ENCODE measurements at regions not wholly inside any gene's neighbourhood (a gene's known extent, or its start where the extent isn't known, plus 50 kb on each side); places are given as distances from the start of the nearest gene placed in this dataset.

DNA sequence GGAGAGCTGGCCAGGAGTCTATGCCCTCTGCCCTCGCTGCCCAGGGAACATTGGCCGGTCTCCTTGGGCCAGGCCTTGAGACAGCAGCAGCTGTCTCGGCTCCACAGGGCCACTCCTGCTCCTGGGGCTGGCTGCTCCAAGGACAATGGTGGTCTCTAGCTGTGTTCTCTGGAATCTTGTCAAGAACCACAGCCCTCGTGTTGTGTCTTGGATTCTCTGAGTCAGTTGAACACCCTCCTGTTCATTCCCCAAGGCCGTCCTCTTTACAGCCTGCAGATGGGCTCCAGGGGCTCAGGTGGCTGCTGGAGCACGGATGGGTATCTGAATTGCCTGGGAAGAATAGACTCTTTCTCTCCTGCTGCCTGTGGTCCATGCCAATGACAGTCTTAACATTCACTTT is 511.1 kb downstream of the GLRX3 start:
- no peaks in the 10 kb centered on the region for H3K36me3 ChIP-seq
- H3K27me3 ChIP-seq = no peaks in the 10 kb centered on the region
- ATAC-seq (no peak), DNase-seq (no peak)
- H3K4me3 ChIP-seq = no peak overlapping the region
- no peak overlapping the region for H3K27ac ChIP-seq
- no peaks in the 10 kb centered on the region for H3K9me3 ChIP-seq
- no peaks in the 10 kb centered on the region for H3K4me1 ChIP-seq
- intact Hi-C loops (cut with DNase I; ENCODE audit: low total_unique reads) = no loop called here
- no peak for TF ChIP-seq POLR2A (IDR thresholded peaks at IDR 0.05)
- TF ChIP-seq, protein P1, sequence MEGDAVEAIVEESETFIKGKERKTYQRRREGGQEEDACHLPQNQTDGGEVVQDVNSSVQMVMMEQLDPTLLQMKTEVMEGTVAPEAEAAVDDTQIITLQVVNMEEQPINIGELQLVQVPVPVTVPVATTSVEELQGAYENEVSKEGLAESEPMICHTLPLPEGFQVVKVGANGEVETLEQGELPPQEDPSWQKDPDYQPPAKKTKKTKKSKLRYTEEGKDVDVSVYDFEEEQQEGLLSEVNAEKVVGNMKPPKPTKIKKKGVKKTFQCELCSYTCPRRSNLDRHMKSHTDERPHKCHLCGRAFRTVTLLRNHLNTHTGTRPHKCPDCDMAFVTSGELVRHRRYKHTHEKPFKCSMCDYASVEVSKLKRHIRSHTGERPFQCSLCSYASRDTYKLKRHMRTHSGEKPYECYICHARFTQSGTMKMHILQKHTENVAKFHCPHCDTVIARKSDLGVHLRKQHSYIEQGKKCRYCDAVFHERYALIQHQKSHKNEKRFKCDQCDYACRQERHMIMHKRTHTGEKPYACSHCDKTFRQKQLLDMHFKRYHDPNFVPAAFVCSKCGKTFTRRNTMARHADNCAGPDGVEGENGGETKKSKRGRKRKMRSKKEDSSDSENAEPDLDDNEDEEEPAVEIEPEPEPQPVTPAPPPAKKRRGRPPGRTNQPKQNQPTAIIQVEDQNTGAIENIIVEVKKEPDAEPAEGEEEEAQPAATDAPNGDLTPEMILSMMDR (IDR thresholded peaks at IDR 0.05 in 4 of 5, conservative IDR thresholded peaks at IDR 0.05 in 1 of 5) = no peak
- in situ Hi-C loops (cut with MboI; ENCODE audit: low sequenced_read_pairs in 4 of 4) = no loop called here

- TF ChIP-seq, protein P1 (IDR thresholded peaks at IDR 0.05 in 4 of 5, conservative IDR thresholded peaks at IDR 0.05 in 1 of 5) = no peak
- no peak for TF ChIP-seq POLR2A (IDR thresholded peaks at IDR 0.05)
- no peaks in the 10 kb centered on the region for H3K36me3 ChIP-seq
- no peaks in the 10 kb centered on the region for H3K27me3 ChIP-seq
- in situ Hi-C loops (cut with MboI; ENCODE audit: low sequenced_read_pairs in 4 of 4) (no loop called here), intact Hi-C loops (cut with DNase I; ENCODE audit: low total_unique reads) (no loop called here)
- no peaks in the 10 kb centered on the region for H3K9me3 ChIP-seq
- H3K4me1 ChIP-seq = no peaks in the 10 kb centered on the region
- no peak overlapping the region for H3K27ac ChIP-seq
- no peak overlapping the region for H3K4me3 ChIP-seq
- no peak for DNase-seq
- ATAC-seq = no peak
Observed at GRCh38 chr10:130648807-130649206, 512.6 kb downstream of the GLRX3 start.

DNA sequence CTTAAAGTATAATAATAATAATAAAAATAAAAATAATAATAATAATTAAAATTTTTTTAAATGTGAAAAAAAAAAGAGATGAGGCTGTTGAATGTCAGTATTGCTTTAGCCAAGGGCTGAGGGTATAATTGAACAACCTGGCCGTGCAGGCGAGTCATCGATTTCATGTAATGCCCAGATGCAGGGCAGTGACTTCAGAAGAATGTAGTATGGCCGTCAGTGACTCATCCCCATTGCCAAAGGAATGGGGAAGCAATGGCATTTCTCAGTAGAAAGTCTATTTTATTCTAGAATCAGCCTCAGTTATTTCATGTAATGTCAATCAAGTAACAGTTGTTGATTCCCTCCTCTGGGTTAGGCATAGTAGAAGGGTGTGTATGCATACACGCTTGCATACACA is 516.4 kb downstream of the GLRX3 start:
- DNase-seq = no peak

DNA sequence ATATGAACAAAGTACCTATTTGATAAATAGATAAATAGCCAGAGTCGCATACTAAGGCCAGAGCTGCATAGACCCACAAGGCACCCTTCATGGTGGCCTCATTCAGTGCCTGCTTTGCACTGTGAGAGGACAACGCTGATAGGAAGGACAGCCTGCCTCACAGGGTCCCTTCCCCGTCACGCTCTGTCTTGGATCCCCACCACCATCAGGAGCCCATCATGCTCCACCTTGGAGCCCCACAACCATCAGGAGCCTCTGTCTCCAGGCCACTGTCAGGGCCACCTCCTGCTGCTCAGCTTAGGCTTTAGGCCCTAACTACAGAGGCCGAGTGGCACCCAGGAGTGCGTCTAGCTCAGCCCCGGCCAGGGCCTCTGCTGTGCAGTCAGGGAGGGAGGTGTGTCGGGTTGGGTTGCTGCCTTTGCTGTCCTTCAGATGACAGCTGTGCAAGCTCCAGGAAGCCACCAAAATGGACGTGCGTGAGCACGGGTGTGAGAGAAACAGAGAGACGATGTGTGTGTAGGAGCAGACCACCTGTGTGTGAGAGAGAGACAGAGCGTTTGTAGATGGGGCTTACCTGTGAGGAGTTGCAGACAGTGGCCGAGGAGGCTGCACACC is 516.9 kb downstream of the GLRX3 start:
- H3K36me3 ChIP-seq = no peaks in the 10 kb centered on the region
- H3K9me3 ChIP-seq = no peaks in the 10 kb centered on the region
- ATAC-seq = no peak
- TF ChIP-seq, protein P1 (IDR thresholded peaks at IDR 0.05 in 4 of 5, conservative IDR thresholded peaks at IDR 0.05 in 1 of 5) = no peak
- TF ChIP-seq POLR2A (IDR thresholded peaks at IDR 0.05) = no peak
- H3K27ac ChIP-seq = no peak overlapping the region
- no peak overlapping the region for H3K4me3 ChIP-seq
- DNase-seq = no peak
- no peaks in the 10 kb centered on the region for H3K4me1 ChIP-seq
- in situ Hi-C loops (cut with MboI; ENCODE audit: low sequenced_read_pairs in 4 of 4) = no loop called here
- intact Hi-C loops (cut with DNase I; ENCODE audit: low total_unique reads) = no loop called here
- no peaks in the 10 kb centered on the region for H3K27me3 ChIP-seq

More for the DNA sequence above, 516.4 kb downstream of the GLRX3 start:
- in situ Hi-C loops (cut with MboI; ENCODE audit: low sequenced_read_pairs in 4 of 4) = no loop called here
- Histone ChIP-seq H3K9me3 (no peaks in the 10 kb centered on the region), H3K27me3 (no peaks in the 10 kb centered on the region), H3K4me1 (no peaks in the 10 kb centered on the region), H3K4me3 (no peak overlapping the region), H3K36me3 (no peaks in the 10 kb centered on the region), H3K27ac (no peak overlapping the region)
- TF ChIP-seq POLR2A (IDR thresholded peaks at IDR 0.05) = no peak
- TF ChIP-seq, protein P1 (IDR thresholded peaks at IDR 0.05 in 4 of 5, conservative IDR thresholded peaks at IDR 0.05 in 1 of 5) = no peak
- ATAC-seq = no peak
- intact Hi-C loops (cut with DNase I; ENCODE audit: low total_unique reads) = no loop called here

GRCh38 chr10:130654726-130655125 is 518.5 kb downstream of the GLRX3 start:
- Histone ChIP-seq H3K27me3 (no peaks in the 10 kb centered on the region), H3K4me3 (no peak overlapping the region), H3K4me1 (no peaks in the 10 kb centered on the region), H3K27ac (no peak overlapping the region), H3K36me3 (no peaks in the 10 kb centered on the region), H3K9me3 (no peaks in the 10 kb centered on the region)
- DNase-seq = no peak
- in situ Hi-C loops (cut with MboI; ENCODE audit: low sequenced_read_pairs in 4 of 4) (no loop called here), intact Hi-C loops (cut with DNase I; ENCODE audit: low total_unique reads) (no loop called here)
- ATAC-seq = no peak
- TF ChIP-seq, protein P1 (IDR thresholded peaks at IDR 0.05 in 4 of 5, conservative IDR thresholded peaks at IDR 0.05 in 1 of 5) = no peak
- TF ChIP-seq POLR2A (IDR thresholded peaks at IDR 0.05) = no peak
